ENCODE measurements at regions not wholly inside any gene's neighbourhood (a gene's known extent, or its start where the extent isn't known, plus 50 kb on each side); places are given as distances from the start of the nearest gene placed in this dataset.

DNA sequence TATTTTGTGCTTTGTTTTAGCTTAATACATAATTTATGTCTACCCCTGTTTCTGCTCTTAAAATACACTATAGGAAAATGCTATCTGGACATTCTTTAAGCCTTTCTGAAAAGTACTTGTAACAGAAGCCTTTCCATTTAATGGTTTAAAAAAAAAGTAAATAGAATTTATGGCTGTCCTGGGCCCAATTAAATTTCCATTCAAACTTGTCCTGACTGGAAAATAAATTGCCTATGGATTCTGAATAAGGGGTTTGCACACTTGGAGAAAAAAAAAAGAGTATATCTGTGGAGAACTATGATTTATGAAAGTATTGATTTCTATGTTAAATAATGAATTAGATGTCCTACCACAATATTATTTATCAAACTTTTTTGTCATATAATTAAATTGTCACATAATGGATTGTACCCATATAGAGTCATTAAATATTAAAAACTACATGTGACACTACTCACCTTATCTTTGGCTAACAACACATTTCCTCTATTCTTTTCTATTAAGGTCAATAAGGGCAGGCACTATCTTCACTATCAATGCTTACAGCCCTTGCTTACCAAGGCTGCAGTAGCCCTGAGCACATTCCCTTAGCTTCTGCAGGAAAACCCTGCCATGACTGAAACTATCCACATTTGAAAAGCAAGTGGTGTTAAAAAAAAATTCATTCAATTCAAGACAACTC, 396.1 kb upstream of the ROBO2 start:
- H3K36me3 Mint-ChIP-seq = no peaks in the 10 kb centered on the region
- no peak overlapping the region for H3K4me3 ChIP-seq (replicated peaks in 1 of 3; ENCODE audit: low read depth in 2 of 3, low read length in 3 of 3)
- H3K27me3 ChIP-seq (ENCODE audit: control insufficient read depth in 2 of 2, insufficient read depth in 2 of 2, low read length in 2 of 2) = no peaks in the 10 kb centered on the region
- H3K36me3 ChIP-seq (replicated peaks in 1 of 2; ENCODE audit: control insufficient read depth in 1 of 2, insufficient read depth in 2 of 2, low read length in 2 of 2) = no peaks in the 10 kb centered on the region
- H3K9me3 ChIP-seq (replicated peaks in 1 of 2; ENCODE audit: control insufficient read depth in 1 of 2, insufficient read depth in 1 of 2, low read length in 2 of 2) = no peaks in the 10 kb centered on the region
- no peaks in the 10 kb centered on the region for H3K4me1 ChIP-seq (ENCODE audit: control insufficient read depth in 1 of 2, insufficient read depth in 2 of 2, low read length in 2 of 2)
- no peak overlapping the region for H2AFZ ChIP-seq (ENCODE audit: insufficient read depth, low read depth, low read length, poor library complexity, severe bottlenecking)
- H3K4me3 Mint-ChIP-seq = no peak overlapping the region
- no peak overlapping the region for H3K4me2 ChIP-seq (replicated peaks; ENCODE audit: extremely low read depth, low read length, poor library complexity, severe bottlenecking)
- H3K27ac ChIP-seq (ENCODE audit: low read depth in 1 of 2, low read length in 2 of 2) = no peak overlapping the region
- H3K27ac Mint-ChIP-seq = no peak overlapping the region
- no peaks in the 10 kb centered on the region for H3K79me2 ChIP-seq (ENCODE audit: insufficient read depth, low read length)
- H3K9ac ChIP-seq (ENCODE audit: insufficient read depth, low read length, poor library complexity, severe bottlenecking) = no peak overlapping the region
- H4K20me1 ChIP-seq (ENCODE audit: insufficient read depth, low read length) = no peaks in the 10 kb centered on the region
- no peak for DNase-seq
- no peaks in the 10 kb centered on the region for H3K4me1 Mint-ChIP-seq
- no peaks in the 10 kb centered on the region for H3K27me3 Mint-ChIP-seq (ENCODE audit: low read depth in 3 of 3)
- intact Hi-C loops (cut with micrococcal nuclease) = no loop called here
- TF ChIP-seq, protein P1, sequence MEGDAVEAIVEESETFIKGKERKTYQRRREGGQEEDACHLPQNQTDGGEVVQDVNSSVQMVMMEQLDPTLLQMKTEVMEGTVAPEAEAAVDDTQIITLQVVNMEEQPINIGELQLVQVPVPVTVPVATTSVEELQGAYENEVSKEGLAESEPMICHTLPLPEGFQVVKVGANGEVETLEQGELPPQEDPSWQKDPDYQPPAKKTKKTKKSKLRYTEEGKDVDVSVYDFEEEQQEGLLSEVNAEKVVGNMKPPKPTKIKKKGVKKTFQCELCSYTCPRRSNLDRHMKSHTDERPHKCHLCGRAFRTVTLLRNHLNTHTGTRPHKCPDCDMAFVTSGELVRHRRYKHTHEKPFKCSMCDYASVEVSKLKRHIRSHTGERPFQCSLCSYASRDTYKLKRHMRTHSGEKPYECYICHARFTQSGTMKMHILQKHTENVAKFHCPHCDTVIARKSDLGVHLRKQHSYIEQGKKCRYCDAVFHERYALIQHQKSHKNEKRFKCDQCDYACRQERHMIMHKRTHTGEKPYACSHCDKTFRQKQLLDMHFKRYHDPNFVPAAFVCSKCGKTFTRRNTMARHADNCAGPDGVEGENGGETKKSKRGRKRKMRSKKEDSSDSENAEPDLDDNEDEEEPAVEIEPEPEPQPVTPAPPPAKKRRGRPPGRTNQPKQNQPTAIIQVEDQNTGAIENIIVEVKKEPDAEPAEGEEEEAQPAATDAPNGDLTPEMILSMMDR (IDR thresholded peaks at IDR 0.05) = no peak
- peaks cover 0 to 3% (median 0%) of the 10 kb centered on the region in 7 donors for H3K9me3 Mint-ChIP-seq

DNA sequence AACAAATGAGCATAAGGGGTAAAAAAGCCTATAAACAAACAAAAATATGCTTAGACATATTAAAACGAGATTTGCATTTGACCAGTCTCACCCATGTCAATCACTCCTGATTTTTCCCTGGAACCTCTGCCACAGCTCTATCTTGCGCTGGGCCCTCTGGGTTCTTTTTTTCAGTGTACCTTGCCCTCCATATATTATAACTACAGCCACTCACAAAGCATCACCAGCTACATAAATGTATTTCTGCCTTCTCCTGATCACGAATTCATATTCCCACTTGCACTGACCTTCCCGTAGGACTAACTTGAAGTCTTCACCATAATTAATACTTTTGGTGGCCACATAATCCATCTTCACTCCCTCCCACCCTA, 395.6 kb upstream of the ROBO2 start:
- Histone ChIP-seq H3K4me2 (replicated peaks; ENCODE audit: extremely low read depth, low read length, poor library complexity, severe bottlenecking) (no peak overlapping the region), H3K27ac (ENCODE audit: low read depth in 1 of 2, low read length in 2 of 2) (no peak overlapping the region), H3K9ac (ENCODE audit: insufficient read depth, low read length, poor library complexity, severe bottlenecking) (no peak overlapping the region), H3K36me3 (replicated peaks in 1 of 2; ENCODE audit: control insufficient read depth in 1 of 2, insufficient read depth in 2 of 2, low read length in 2 of 2) (no peaks in the 10 kb centered on the region), H3K4me3 (replicated peaks in 1 of 3; ENCODE audit: low read depth in 2 of 3, low read length in 3 of 3) (no peak overlapping the region), H3K79me2 (ENCODE audit: insufficient read depth, low read length) (no peaks in the 10 kb centered on the region), H3K9me3 (replicated peaks in 1 of 2; ENCODE audit: control insufficient read depth in 1 of 2, insufficient read depth in 1 of 2, low read length in 2 of 2) (no peaks in the 10 kb centered on the region), H3K27me3 (ENCODE audit: control insufficient read depth in 2 of 2, insufficient read depth in 2 of 2, low read length in 2 of 2) (no peaks in the 10 kb centered on the region), H4K20me1 (ENCODE audit: insufficient read depth, low read length) (no peaks in the 10 kb centered on the region), H2AFZ (ENCODE audit: insufficient read depth, low read depth, low read length, poor library complexity, severe bottlenecking) (no peak overlapping the region), H3K4me1 (ENCODE audit: control insufficient read depth in 1 of 2, insufficient read depth in 2 of 2, low read length in 2 of 2) (no peaks in the 10 kb centered on the region)
- TF ChIP-seq, protein P1 (IDR thresholded peaks at IDR 0.05) = no peak
- DNase-seq = no peak
- Mint-ChIP-seq H3K4me3 (no peak overlapping the region), H3K27ac (no peak overlapping the region), H3K27me3 (ENCODE audit: low read depth in 3 of 3) (no peaks in the 10 kb centered on the region), H3K36me3 (no peaks in the 10 kb centered on the region), H3K9me3 (peaks cover 0 to 3% (median 0%) of the 10 kb centered on the region in 7 donors), H3K4me1 (no peaks in the 10 kb centered on the region)
- WGBS (ENCODE audit: insufficient coverage) = 81% methylated on average over 2 of the region's 4 CpGs
- intact Hi-C loops (cut with micrococcal nuclease) = no loop called here
